GM23248 (cell line): ENCODE measurements at regions not wholly inside any gene's neighbourhood (a gene's known extent, or its start where the extent isn't known, plus 50 kb on each side); places are given as distances from the start of the nearest gene placed in this dataset.

Experiments
- EZH2 ChIP-seq: fragments of 200-600 bp; sonication (generic); IDR thresholded peaks from 2 replicates; pipeline ENCODE4 v1.6.1; 2018; ENCODE audit warnings: antibody characterized with exemption, mild to moderate bottlenecking; ENCODE audit not compliant: insufficient read depth, poor library complexity, severe bottlenecking
- EZH2phosphoT487 ChIP-seq: fragments of 200-600 bp; sonication (generic); IDR thresholded peaks from 2 replicates; pipeline ENCODE4 v1.6.1; 2018; ENCODE audit warnings: antibody characterized with exemption, moderate library complexity, mild to moderate bottlenecking, low read depth; ENCODE audit not compliant: insufficient read depth

DNA sequence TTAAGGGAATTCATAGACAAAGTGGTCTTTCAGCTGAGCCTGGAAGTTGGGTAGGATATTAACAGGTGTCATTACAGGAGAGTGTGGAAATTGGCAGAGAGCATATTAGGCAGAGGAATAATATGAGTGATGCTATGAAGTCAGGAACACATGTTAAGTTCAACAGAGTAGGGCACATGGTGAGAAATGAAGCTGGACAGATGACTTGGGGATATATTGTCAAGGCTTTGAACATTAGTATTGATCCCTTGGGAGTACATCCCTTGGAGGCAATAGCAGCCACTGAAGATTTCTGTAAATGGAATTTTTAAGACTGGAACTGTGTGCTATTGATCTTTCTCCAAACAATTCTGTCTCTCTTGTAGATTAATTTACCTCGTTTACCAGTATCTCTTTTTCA is 170.7 kb downstream of the SCG2 start:
- TF ChIP-seq EZH2 (no peak), EZH2phosphoT487 (no peak)
